HG02885 (cell line): ENCODE measurements at regions not wholly inside any gene's neighbourhood (a gene's known extent, or its start where the extent isn't known, plus 50 kb on each side); places are given as distances from the start of the nearest gene placed in this dataset.

Source experiments
- ATAC-seq: cut with Tn5 transposase; IDR thresholded peaks from one replicate; pipeline ENCODE4 v1.9.1; 2021; ENCODE audit warnings: mild to moderate bottlenecking; ENCODE audit not compliant: unreplicated experiment, poor library complexity

DNA sequence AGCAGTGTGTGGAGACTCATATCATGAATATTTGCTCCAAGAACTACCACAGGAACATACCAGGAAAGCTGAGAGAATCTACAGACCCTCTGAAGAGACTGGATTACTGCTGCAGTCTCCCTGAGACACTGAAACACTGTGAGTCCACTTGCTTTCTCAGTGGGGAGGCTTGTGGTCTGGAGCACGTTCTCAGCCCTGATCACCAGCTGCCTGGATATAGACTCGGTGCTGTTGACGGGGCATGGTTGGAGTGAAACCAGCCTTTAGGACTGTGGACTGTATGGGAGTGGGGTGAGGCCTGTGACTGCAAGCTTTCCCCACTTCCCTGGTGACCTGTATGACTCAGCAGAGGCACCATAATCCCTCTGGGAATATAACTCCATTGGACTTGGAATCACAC, 525.8 kb upstream of the FBXO33 start:
- no peak for ATAC-seq

- ATAC-seq, result no peak
These were observed 525.1 kb upstream of the FBXO33 start for GRCh38 chr14:39957290-39957689.

DNA sequence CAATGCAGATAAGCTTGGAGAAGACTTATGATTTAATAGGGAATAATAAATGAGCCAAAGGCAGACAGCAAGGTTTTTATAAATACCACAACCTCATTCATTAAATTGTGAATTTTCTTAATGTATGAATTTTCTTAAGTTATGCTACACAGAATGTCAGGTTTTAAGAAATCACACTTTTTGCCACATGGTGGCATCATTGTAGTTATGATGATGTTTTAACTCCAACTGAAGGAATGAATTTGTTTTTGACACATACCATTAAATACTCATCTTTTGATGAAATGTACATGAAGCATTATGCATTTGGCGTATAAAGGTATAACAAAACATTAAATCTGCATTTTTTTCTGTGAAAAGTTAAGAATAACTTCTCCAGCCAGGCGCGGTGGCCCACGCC, 524.1 kb upstream of the FBXO33 start:
- ATAC-seq, result no peak

- no peak for ATAC-seq
These were observed 516.0 kb upstream of the FBXO33 start for GRCh38 chr14:39948235-39948634.

DNA sequence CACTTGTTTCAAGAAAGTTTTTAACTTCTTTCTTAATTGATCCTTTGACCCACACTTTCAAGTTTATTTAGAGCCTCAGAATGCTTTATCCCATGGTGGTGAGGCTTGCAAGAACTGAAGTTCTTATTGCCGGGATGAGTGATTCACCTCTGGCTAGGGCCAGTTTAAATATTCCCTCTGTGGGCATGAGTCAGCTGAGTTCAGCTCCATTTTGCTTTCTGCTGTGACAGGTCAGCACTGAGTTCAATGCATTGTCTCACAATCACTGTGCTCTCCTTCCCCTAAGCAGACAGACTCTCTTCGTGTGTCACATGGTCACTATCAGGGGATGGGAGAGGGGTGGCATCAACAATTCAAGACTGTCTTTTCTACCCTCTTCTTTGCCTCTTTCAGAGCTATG, 514.6 kb upstream of the FBXO33 start:
- ATAC-seq, result no peak

GRCh38 chr14:39939023-39939422, 506.8 kb upstream of the FBXO33 start:
- no peak for ATAC-seq

- ATAC-seq, result peak; percentile 81
These were observed 480.2 kb upstream of the FBXO33 start for GRCh38 chr14:39912192-39913100.

DNA sequence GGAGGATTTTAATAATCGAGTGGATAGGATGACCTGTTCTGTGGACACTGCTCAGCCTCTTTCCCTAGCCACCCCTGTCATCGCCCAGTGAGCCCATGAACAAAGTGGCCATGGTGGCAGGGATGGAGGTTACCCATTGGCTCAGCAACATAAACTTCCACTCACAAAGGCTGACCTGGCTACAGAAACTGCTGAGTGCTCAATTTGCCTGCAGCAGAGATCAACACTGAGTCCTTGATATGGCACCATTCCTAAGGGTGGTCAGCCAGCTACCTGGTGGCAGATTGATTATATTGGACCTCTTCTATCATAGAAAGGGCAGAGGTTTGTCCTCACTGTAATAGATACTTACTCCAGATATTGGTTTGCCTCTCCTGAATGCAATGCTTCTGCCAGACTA, 465.4 kb upstream of the FBXO33 start:
- ATAC-seq, result no peak

GRCh38 chr14:39890026-39890425, 457.8 kb upstream of the FBXO33 start:
- no peak for ATAC-seq

GRCh38 chr14:39884091-39884490, 451.9 kb upstream of the FBXO33 start:
- ATAC-seq, result no peak

DNA sequence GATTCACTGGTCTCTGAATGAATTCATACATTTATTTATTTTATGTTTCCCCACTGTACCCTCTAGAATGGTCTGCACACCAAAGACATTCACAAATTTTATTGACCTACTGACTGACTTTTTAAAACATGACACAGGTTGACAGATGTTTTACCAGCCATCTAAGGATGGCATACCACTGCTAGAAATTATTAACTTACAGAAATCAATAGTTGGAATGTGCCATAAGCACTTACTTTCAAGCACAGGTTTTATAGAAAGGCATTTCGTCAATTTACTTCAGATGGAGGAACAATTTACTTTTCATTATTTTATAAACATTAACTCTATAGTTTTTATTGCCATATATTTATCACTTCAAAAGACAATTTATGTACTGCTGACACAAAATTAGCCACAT, 448.7 kb upstream of the FBXO33 start:
- no peak for ATAC-seq

DNA sequence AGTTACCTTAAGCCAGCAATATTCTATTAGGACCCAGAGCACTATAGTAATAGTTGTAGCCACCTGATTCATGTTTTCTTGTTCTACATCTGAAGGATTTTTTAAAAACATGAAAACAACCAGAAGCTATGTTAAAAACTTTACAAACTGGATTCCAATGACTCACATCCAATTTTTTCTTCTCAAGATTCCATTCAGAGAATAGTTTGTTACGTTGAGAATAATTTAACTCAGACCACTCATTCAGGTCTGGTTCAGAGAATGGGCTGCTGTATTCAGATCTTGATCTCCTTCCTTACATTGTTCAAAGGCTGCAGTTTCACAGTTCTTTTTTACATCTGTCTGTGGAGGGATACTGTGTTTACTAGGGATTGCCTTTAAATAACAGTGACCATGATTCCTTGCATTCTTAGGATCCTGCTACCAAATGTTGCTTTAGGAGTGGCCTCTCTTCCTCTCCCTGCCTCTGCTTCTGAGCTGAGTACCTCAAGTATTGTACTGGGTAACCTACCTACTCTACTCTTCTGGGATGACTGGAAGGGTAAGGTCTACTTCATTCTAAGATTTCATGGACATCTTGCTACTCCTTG, 448.0 kb upstream of the FBXO33 start:
- ATAC-seq, result no peak

DNA sequence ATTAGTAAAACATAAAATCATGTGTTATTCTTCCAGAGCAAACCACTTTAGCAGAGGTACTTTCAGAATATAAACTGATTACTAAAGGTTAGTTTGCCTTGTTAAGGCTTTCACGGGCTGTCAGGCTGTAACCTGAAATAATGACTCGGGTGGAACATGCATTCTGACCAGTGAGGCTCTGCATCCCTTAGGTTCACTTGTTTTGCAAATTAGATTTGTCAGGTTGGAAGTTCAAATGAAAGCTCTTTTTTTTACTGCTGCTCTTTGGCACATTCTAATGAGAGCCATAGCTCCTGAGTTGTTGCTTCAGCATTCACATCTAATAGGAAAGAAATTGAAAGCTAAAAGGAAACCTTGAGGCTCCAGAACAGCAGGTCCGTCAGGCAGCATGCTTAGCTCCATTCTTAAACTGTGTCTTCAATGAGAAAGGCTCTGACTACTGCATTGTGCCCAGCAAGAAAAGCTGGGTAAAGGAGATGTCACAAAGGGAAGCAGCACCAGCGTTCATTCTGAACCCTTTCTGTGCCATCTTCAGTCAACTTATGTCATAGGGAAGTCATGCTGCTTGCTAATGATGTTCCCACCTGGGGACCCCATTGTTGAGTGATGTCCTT, 445.5 kb upstream of the FBXO33 start:
- ATAC-seq, result no peak

- ATAC-seq, result no peak
These were observed 444.7 kb upstream of the FBXO33 start for GRCh38 chr14:39876916-39877315.

DNA sequence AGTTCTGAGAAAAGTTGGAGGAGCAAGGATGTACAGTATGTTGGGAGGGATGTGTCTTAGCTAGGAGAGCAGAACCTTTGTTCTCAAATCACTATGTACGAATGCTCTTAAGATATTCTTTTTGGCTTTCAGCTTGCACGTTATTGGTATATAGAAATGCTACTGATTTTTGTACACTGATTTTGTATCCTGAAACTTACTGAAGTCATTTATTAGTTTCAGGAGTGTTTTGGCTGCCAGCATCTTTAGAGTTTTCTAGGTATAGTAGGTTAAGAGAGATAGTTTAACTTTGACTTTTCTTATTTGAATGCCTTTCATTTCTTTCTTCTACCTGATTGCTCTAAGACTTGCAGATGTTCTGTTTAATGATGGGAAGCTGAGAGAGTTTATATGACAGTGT, 442.8 kb upstream of the FBXO33 start:
- ATAC-seq, result no peak

GRCh38 chr14:39873791-39874190, 441.6 kb upstream of the FBXO33 start:
- ATAC-seq, result no peak

- no peak for ATAC-seq
These were observed 436.7 kb upstream of the FBXO33 start for GRCh38 chr14:39868949-39869348.

- no peak for ATAC-seq
These were observed 436.0 kb upstream of the FBXO33 start for GRCh38 chr14:39868251-39868650.

GRCh38 chr14:39863441-39863840, 431.2 kb upstream of the FBXO33 start:
- ATAC-seq, result no peak

DNA sequence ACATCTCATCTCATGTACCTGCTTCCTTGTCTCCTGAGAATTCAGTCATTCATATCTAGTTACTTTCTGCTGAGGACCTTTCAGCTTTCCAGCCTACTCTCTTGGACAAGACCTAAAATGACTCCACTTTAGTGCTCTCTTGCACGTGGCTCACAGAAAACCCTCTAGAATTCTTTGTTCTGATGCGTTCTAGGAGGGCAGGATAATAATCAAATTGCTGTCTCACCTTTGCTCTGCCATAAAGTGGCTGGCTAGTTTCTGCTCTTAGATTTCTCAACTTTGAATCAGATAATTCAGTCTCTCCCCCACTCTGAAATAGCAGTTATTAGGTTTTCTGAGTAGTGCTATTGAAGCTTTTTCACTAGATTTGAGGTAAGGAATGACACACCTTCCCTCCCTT, 429.5 kb upstream of the FBXO33 start:
- no peak for ATAC-seq

DNA sequence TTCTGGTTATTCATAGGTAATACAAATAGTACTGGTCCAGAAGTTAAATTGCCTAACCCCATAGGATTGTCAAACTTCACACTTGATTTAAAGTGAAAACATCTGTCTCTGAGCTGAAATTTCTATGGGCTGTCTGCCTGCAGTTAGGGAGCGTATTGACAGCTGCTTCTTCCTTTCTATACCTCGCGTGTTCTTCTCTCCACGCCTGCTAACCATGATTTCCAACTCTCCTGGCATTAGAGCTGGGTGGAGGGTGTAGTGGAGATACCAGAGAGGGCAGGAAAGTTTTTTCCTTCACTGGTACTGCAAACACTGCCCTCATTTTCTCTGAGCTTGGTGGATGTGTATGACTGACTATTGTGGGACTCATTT, 429.0 kb upstream of the FBXO33 start:
- no peak for ATAC-seq
